ENCODE measurements at regions not wholly inside any gene's neighbourhood (a gene's known extent, or its start where the extent isn't known, plus 50 kb on each side); places are given as distances from the start of the nearest gene placed in this dataset.

DNA sequence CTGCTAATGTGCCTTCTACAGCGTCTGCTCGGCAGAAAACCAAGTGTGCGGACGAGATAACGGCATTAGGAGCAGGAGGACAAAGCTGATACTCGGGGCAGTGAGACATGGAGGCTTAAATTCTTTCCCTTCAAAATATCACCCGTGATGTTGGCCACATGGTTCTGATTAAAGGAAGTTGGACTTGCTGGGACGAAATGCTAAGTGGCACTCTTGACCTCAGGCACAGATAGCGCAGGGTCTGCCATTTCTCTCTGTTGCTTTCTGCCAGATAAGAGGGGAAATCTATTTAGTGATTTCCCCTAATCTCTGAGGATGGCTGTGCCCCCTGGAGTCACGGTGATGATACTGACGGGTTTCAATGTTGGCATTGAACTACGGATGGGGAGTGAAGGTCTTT is 509.6 kb upstream of the EEF2KMT start:
- no peak overlapping the region for H3K9ac ChIP-seq (replicated peaks; ENCODE audit: extremely low read depth, insufficient read depth, low read length)
- H3K9me1 ChIP-seq (replicated peaks; ENCODE audit: control insufficient read depth, extremely low read depth, insufficient read depth, low read length), result no peaks in the 10 kb centered on the region
- no peak overlapping the region for H2AFZ ChIP-seq (ENCODE audit: low read depth, low read length)
- no peak overlapping the region for H3K27ac ChIP-seq (ENCODE audit: insufficient read depth, low read depth, low read length)
- H3K36me3 ChIP-seq (ENCODE audit: control insufficient read depth in 2 of 2, extremely low read depth in 1 of 2, insufficient read depth in 2 of 2, low read length in 2 of 2), result no peaks in the 10 kb centered on the region
- H3K27me3 ChIP-seq (ENCODE audit: control insufficient read depth in 2 of 2, insufficient read depth in 2 of 2, low read length in 2 of 2), result no peaks in the 10 kb centered on the region
- H3K79me2 ChIP-seq (ENCODE audit: control insufficient read depth, insufficient read depth, low read length), result no peaks in the 10 kb centered on the region
- no peaks in the 10 kb centered on the region for H4K20me1 ChIP-seq (replicated peaks; ENCODE audit: control insufficient read depth, extremely low read depth, insufficient read depth, low read length)
- POLR2A ChIA-PET, result no interaction called here
- intact Hi-C loops (cut with micrococcal nuclease), result no loop called here
- H3K4me3 ChIP-seq (replicated peaks in 1 of 3; ENCODE audit: insufficient read depth in 1 of 3, low read depth in 1 of 3, low read length in 3 of 3), result no peak overlapping the region
- CTCF ChIA-PET, result no interaction called here
- no peaks in the 10 kb centered on the region for H3K4me1 ChIP-seq (ENCODE audit: control insufficient read depth, extremely low read depth, insufficient read depth, low read length)
- no peaks in the 10 kb centered on the region for H3K9me3 ChIP-seq (replicated peaks; ENCODE audit: control insufficient read depth, insufficient read depth, low read length)
- DNase-seq (ENCODE audit: low read depth, low spot score), result no peak
- BruUV-seq (replicated peaks), result no TSS peak
- no peak overlapping the region for H3K4me2 ChIP-seq (ENCODE audit: insufficient read depth, low read length)
- TF ChIP-seq POLR2AphosphoS5 (IDR thresholded peaks at IDR 0.05; ENCODE audit: insufficient read depth, low read depth, low read length) (no peak), MAX (IDR thresholded peaks at IDR 0.05; ENCODE audit: insufficient read depth, insufficient read length) (no peak), FOS (IDR thresholded peaks at IDR 0.05; ENCODE audit: borderline replicate concordance, insufficient read depth, low read length) (no peak), MYC (IDR thresholded peaks at IDR 0.05; ENCODE audit: low read depth, low read length) (no peak), JUN (IDR thresholded peaks at IDR 0.05; ENCODE audit: borderline replicate concordance, insufficient read depth, insufficient read length, low read depth) (no peak), CTCF (IDR thresholded peaks at IDR 0.05; ENCODE audit: extremely low read depth in 1 of 2, insufficient read depth in 1 of 2, low read depth in 1 of 2, low read length in 2 of 2) (no peak), GATA2 (IDR thresholded peaks at IDR 0.05; ENCODE audit: insufficient read depth, insufficient read length, low read depth, low read length) (no peak), EZH2 (IDR thresholded peaks at IDR 0.05; ENCODE audit: borderline replicate concordance, low read depth, low read length, severe bottlenecking) (no peak), POLR2A (IDR thresholded peaks at IDR 0.05; ENCODE audit: low read depth, low read length) (no peak)
- no peak for FAIRE-seq
- dilution Hi-C loops (cut with MboI; ENCODE audit: extremely low pct_ligation_motif_present, low sequenced_read_pairs), result no loop called here
